Endothelial cell of umbilical vein (primary cell): ENCODE measurements at regions not wholly inside any gene's neighbourhood (a gene's known extent, or its start where the extent isn't known, plus 50 kb on each side); places are given as distances from the start of the nearest gene placed in this dataset.

ENCODE experiments used
- BruUV-seq: library from RNA; stranded (reverse); fragments of 400-500 nt; replicated peaks from 2 replicates; lab custom pipeline; 2021; lab: Mats Ljungman, UMichigan
- CTCF ChIA-PET: fragments of 300-600, 350-600 bp; sonication (Branson Sonifier 250); formaldehyde crosslinking; loops from one replicate; lab custom pipeline; 2021; ENCODE audit warnings: antibody characterized with exemption, inconsistent platforms; lab: Charles Lee
- POLR2A ChIA-PET: fragments of 300-600, 350-600 bp; sonication (Branson Sonifier 250); formaldehyde crosslinking; loops from one replicate; lab custom pipeline; 2021; ENCODE audit warnings: antibody characterized with exemption, inconsistent platforms; lab: Charles Lee
- DNase-seq: peaks from one replicate; pipeline ENCODE4 v3.0.0-alpha.2; 2011; ENCODE audit warnings: low read depth, low spot score
- FAIRE-seq: peaks from 2 replicates; lab custom pipeline; 2011; peaks lifted over from hg19 to GRCh38; lab: Jason Lieb, UNC
- H2AFZ ChIP-seq: 2 replicates; pipeline ENCODE4 v1.6.0; 2012; ENCODE audit warnings: low read depth, low read length, control low read depth, inconsistent platforms
- H3K27ac ChIP-seq: 2 replicates; pipeline ENCODE4 v1.5.1; 2011; ENCODE audit warnings: low read depth, mild to moderate bottlenecking, control low read depth, low read length, moderate library complexity; ENCODE audit not compliant: insufficient read depth
- H3K27me3 ChIP-seq, 2 experiments: 2 replicates each; pipeline versions ENCODE4 v1.6.0 to v1.6.1; 2011; ENCODE audit warnings: low read length in 2 of 2, mixed read lengths in 1 of 2; ENCODE audit not compliant: control insufficient read depth in 2 of 2, insufficient read depth in 2 of 2
- H3K36me3 ChIP-seq, 2 experiments: 2 replicates in 1 of 2; 3 replicates in 1 of 2; pipeline ENCODE4 v1.5.1; 2011; ENCODE audit warnings: low read length in 2 of 2, mild to moderate bottlenecking in 1 of 2, moderate library complexity in 1 of 2; ENCODE audit not compliant: control insufficient read depth in 2 of 2, insufficient read depth in 2 of 2; ENCODE audit errors: extremely low read depth in 1 of 2
- H3K4me1 ChIP-seq: 3 replicates; pipeline ENCODE4 v1.5.1; 2011; ENCODE audit warnings: mild to moderate bottlenecking, low read length; ENCODE audit not compliant: control insufficient read depth, insufficient read depth; ENCODE audit errors: extremely low read depth
- H3K4me2 ChIP-seq: 2 replicates; pipeline ENCODE4 v1.6.1; 2011; ENCODE audit warnings: low read length, control low read depth, mixed read lengths; ENCODE audit not compliant: insufficient read depth
- H3K4me3 ChIP-seq, 3 experiments: fragments of 200-600 bp in 1 of 3; sonication (generic), shearing (Covaris generic) in 1 of 3; replicated peaks in 1 of 3; 2 replicates each; pipeline ENCODE4 v1.5.1; 2011 to 2016; ENCODE audit warnings: control low read depth in 3 of 3, low read length in 3 of 3, mild to moderate bottlenecking in 2 of 3, inconsistent platforms in 1 of 3, low read depth in 1 of 3, moderate library complexity in 1 of 3; ENCODE audit not compliant: insufficient read depth in 1 of 3
- H3K79me2 ChIP-seq: 2 replicates; pipeline ENCODE4 v1.6.0; 2012; ENCODE audit warnings: low read length, inconsistent platforms; ENCODE audit not compliant: control insufficient read depth, insufficient read depth
- H3K9ac ChIP-seq: replicated peaks from 2 replicates; pipeline ENCODE3; 2011; ENCODE audit warnings: low read length, control low read depth; ENCODE audit not compliant: insufficient read depth; ENCODE audit errors: extremely low read depth
- H3K9me1 ChIP-seq: replicated peaks from 3 replicates; pipeline ENCODE4 v1.6.0; 2011; ENCODE audit warnings: mild to moderate bottlenecking, low read length; ENCODE audit not compliant: control insufficient read depth, insufficient read depth; ENCODE audit errors: extremely low read depth
- H3K9me3 ChIP-seq: replicated peaks from 2 replicates; pipeline ENCODE4 v1.5.1; 2012; ENCODE audit warnings: low read length, inconsistent platforms; ENCODE audit not compliant: control insufficient read depth, insufficient read depth
- H4K20me1 ChIP-seq: replicated peaks from 2 replicates; pipeline ENCODE3; 2011; ENCODE audit warnings: mild to moderate bottlenecking, low read length; ENCODE audit not compliant: control insufficient read depth, insufficient read depth; ENCODE audit errors: extremely low read depth
- EZH2 ChIP-seq: IDR thresholded peaks from 2 replicates; pipeline ENCODE4 v1.6.1; 2012; ENCODE audit warnings: borderline replicate concordance, low read depth, mild to moderate bottlenecking, moderate library complexity, low read length, inconsistent platforms; ENCODE audit not compliant: severe bottlenecking
- FOS ChIP-seq: IDR thresholded peaks from 2 replicates; pipeline ENCODE4 v1.6.1; 2011; ENCODE audit warnings: mild to moderate bottlenecking, low read length, moderate library complexity, borderline replicate concordance; ENCODE audit not compliant: insufficient read depth
- GATA2 ChIP-seq: IDR thresholded peaks from 2 replicates; pipeline ENCODE4 v1.7.0; 2011; ENCODE audit warnings: low read depth, mild to moderate bottlenecking, moderate library complexity, mixed read lengths, low read length; ENCODE audit not compliant: insufficient read length, insufficient read depth
- JUN ChIP-seq: IDR thresholded peaks from 2 replicates; pipeline ENCODE4 v1.6.1; 2011; ENCODE audit warnings: borderline replicate concordance, low read depth; ENCODE audit not compliant: insufficient read length, insufficient read depth
- MYC ChIP-seq: IDR thresholded peaks from one replicate; pipeline ENCODE4 v1.6.1; 2011; ENCODE audit warnings: mild to moderate bottlenecking, low read depth, low read length
- POLR2AphosphoS5 ChIP-seq: IDR thresholded peaks from 2 replicates; pipeline ENCODE4 v1.6.1; 2012; ENCODE audit warnings: low read depth, mild to moderate bottlenecking, control low read depth, low read length, moderate library complexity; ENCODE audit not compliant: insufficient read depth
- dilution Hi-C: fragments of 300-500 bp; cut with MboI; formaldehyde crosslinking; loops from one replicate; pipeline ENCODE4 v1.15.0; 2019; ENCODE audit warnings: low sequenced_read_pairs; ENCODE audit not compliant: extremely low pct_ligation_motif_present
- intact Hi-C: fragments of 100-400 bp; cut with micrococcal nuclease; formaldehyde crosslinking; loops from one replicate; pipeline ENCODE4 v1.10.0; 2022
- TF ChIP-seq, protein P1 (sequence below): IDR thresholded peaks from 2 replicates; pipeline ENCODE4 v1.6.1; 2011; ENCODE audit not compliant: insufficient read depth, insufficient read length
- TF ChIP-seq, protein P2 (sequence below), 2 donors: IDR thresholded peaks; 1 replicate in 1 of 2; 2 replicates in 1 of 2; pipeline ENCODE4 v1.5.1; 2011; ENCODE audit warnings: low read length in 2 of 2, mild to moderate bottlenecking in 2 of 2, moderate library complexity in 2 of 2, control low read depth in 1 of 2, inconsistent platforms in 1 of 2, low read depth in 1 of 2; ENCODE audit not compliant: insufficient read depth in 1 of 2; ENCODE audit errors: extremely low read depth in 1 of 2

DNA sequence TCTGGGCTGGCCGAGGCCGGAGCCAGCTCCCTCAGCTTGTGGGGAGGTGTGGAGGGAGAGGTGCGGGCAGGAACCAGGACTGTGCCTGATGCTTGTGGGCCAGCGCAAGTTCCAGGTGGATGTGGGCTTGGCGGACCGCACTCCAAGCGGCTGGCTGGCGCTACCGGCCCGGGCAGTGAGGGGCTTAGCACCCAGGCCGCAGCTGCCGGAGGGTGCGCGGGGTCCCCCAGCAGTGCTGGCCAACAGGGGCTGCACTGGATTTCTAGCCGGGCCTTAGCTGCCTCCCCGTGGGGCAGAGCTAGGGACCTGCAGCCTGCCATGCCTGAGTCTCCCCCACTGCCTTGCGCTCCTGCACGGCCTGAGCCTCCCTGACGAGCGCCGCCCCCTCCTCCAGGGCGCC is 242.8 kb downstream of the CCSER2 start:
- POLR2A ChIA-PET, result no interaction called here
- FAIRE-seq, result no peak
- Histone ChIP-seq H3K4me1 (no peaks in the 10 kb centered on the region), H3K4me2 (no peak overlapping the region), H3K4me3 (no peak overlapping the region), H3K9me3 (no peaks in the 10 kb centered on the region), H3K9ac (no peak overlapping the region), H3K79me2 (no peaks in the 10 kb centered on the region), H3K36me3 (no peaks in the 10 kb centered on the region), H3K9me1 (no peaks in the 10 kb centered on the region), H3K27ac (no peak overlapping the region), H4K20me1 (no peaks in the 10 kb centered on the region), H2AFZ (no peak overlapping the region), H3K27me3 (no peaks in the 10 kb centered on the region)
- no peak for TF ChIP-seq EZH2
- TF ChIP-seq, protein P1, sequence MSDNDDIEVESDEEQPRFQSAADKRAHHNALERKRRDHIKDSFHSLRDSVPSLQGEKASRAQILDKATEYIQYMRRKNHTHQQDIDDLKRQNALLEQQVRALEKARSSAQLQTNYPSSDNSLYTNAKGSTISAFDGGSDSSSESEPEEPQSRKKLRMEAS, result no peak
- TF ChIP-seq MYC, result no peak
- TF ChIP-seq, protein P2, sequence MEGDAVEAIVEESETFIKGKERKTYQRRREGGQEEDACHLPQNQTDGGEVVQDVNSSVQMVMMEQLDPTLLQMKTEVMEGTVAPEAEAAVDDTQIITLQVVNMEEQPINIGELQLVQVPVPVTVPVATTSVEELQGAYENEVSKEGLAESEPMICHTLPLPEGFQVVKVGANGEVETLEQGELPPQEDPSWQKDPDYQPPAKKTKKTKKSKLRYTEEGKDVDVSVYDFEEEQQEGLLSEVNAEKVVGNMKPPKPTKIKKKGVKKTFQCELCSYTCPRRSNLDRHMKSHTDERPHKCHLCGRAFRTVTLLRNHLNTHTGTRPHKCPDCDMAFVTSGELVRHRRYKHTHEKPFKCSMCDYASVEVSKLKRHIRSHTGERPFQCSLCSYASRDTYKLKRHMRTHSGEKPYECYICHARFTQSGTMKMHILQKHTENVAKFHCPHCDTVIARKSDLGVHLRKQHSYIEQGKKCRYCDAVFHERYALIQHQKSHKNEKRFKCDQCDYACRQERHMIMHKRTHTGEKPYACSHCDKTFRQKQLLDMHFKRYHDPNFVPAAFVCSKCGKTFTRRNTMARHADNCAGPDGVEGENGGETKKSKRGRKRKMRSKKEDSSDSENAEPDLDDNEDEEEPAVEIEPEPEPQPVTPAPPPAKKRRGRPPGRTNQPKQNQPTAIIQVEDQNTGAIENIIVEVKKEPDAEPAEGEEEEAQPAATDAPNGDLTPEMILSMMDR (IDR thresholded peaks at IDR 0.05; ENCODE audit: extremely low read depth in 1 of 2, insufficient read depth in 1 of 2, low read depth in 1 of 2, low read length in 2 of 2), result no peak
- TF ChIP-seq JUN, result no peak
- TF ChIP-seq GATA2, result no peak
- no peak for TF ChIP-seq FOS
- no peak for TF ChIP-seq POLR2AphosphoS5
- DNase-seq, result no peak
- intact Hi-C loops, result no loop called here
- CTCF ChIA-PET, result no interaction called here
- dilution Hi-C loops, result no loop called here
- BruUV-seq, result no TSS peak
